IMR-90 (cell line): ENCODE measurements at regions not wholly inside any gene's neighbourhood (a gene's known extent, or its start where the extent isn't known, plus 50 kb on each side); places are given as distances from the start of the nearest gene placed in this dataset.

Experiments
- ATAC-seq: fragments of 200-7000 bp; cut with Tn5 transposase; 2 replicates; pipeline ENCODE4 v1.9.1; 2020; ENCODE audit warnings: low read depth, mild to moderate bottlenecking, moderate library complexity
- BruUV-seq: library from RNA; stranded (reverse); fragments of 400-500 nt; replicated peaks from 2 replicates; lab custom pipeline; 2021; lab: Mats Ljungman, UMichigan
- CTCF ChIA-PET: fragments of 300-600 bp; formaldehyde crosslinking; extraction: SDS; loops from one replicate; lab custom pipeline; 2021; ENCODE audit warnings: antibody characterized with exemption; lab: Yijun Ruan, JAX
- POLR2A ChIA-PET: fragments of 300-600 bp; sonication (Branson Sonifier 250); formaldehyde crosslinking; loops from one replicate; lab custom pipeline; 2022; ENCODE audit warnings: antibody characterized with exemption; ENCODE audit not compliant: unreplicated experiment; lab: Charles Lee
- DNase-seq: peaks from one replicate; pipeline ENCODE4 v3.0.0; 2013
- H2AFZ ChIP-seq: replicated peaks from 2 replicates; pipeline ENCODE3; 2013; ENCODE audit warnings: low read length, mild to moderate bottlenecking; ENCODE audit not compliant: poor library complexity
- H2AK5ac ChIP-seq: 2 replicates; pipeline ENCODE4 v1.6.1; 2013; ENCODE audit warnings: low read depth, low read length, inconsistent platforms
- H2AK9ac ChIP-seq: replicated peaks from 2 replicates; pipeline ENCODE3; 2013; ENCODE audit warnings: mild to moderate bottlenecking, low read depth, low read length, moderate library complexity; ENCODE audit not compliant: poor library complexity
- H2BK120ac ChIP-seq: 2 replicates; pipeline ENCODE4 v1.6.1; 2013; ENCODE audit warnings: low read depth, low read length, inconsistent platforms
- H2BK15ac ChIP-seq: 3 replicates; pipeline ENCODE4 v1.6.1; 2013; ENCODE audit warnings: low read depth, low read length, inconsistent platforms
- H2BK20ac ChIP-seq: 2 replicates; pipeline ENCODE4 v1.6.1; 2013; ENCODE audit warnings: low read depth, mild to moderate bottlenecking, inconsistent platforms, low read length, moderate library complexity
- H2BK5ac ChIP-seq: 2 replicates; pipeline ENCODE4 v1.6.1; 2013; ENCODE audit warnings: mild to moderate bottlenecking, low read depth, low read length, inconsistent platforms; ENCODE audit not compliant: poor library complexity, severe bottlenecking
- H3K14ac ChIP-seq: replicated peaks from 2 replicates; pipeline ENCODE4 v1.6.1; 2013; ENCODE audit warnings: low read depth, low read length, inconsistent platforms
- H3K18ac ChIP-seq: 2 replicates; pipeline ENCODE4 v1.6.1; 2013; ENCODE audit warnings: low read depth, low read length, control low read depth
- H3K23ac ChIP-seq: 2 replicates; pipeline ENCODE4 v1.6.1; 2013; ENCODE audit warnings: low read depth, low read length, inconsistent platforms
- H3K27ac ChIP-seq: 2 replicates; pipeline ENCODE4 v1.5.1; 2013; ENCODE audit warnings: mild to moderate bottlenecking, control low read depth, low read length; ENCODE audit not compliant: insufficient read depth
- H3K27me3 ChIP-seq: 2 replicates; pipeline ENCODE4 v1.6.1; 2013; ENCODE audit warnings: low read length; ENCODE audit not compliant: control insufficient read depth, insufficient read depth
- H3K36me3 ChIP-seq: 2 replicates; pipeline ENCODE4 v1.6.1; 2013; ENCODE audit warnings: low read length, mixed read lengths; ENCODE audit not compliant: control insufficient read depth, insufficient read depth
- H3K4ac ChIP-seq: 2 replicates; pipeline ENCODE4 v1.6.1; 2013; ENCODE audit warnings: low read depth, low read length, inconsistent platforms
- H3K4me1 ChIP-seq: 2 replicates; pipeline ENCODE4 v1.6.1; 2013; ENCODE audit warnings: low read length, mixed read lengths; ENCODE audit not compliant: control insufficient read depth, insufficient read depth
- H3K4me2 ChIP-seq: 2 replicates; pipeline ENCODE4 v1.6.1; 2013; ENCODE audit warnings: low read depth, mild to moderate bottlenecking, control low read depth, low read length, moderate library complexity
- H3K4me3 ChIP-seq: 2 replicates; pipeline ENCODE4 v1.5.1; 2013; ENCODE audit warnings: low read depth, mild to moderate bottlenecking, control low read depth, low read length, moderate library complexity; ENCODE audit not compliant: insufficient read depth
- H3K56ac ChIP-seq: 2 replicates; pipeline ENCODE4 v1.6.1; 2013; ENCODE audit warnings: low read length, inconsistent platforms; ENCODE audit not compliant: insufficient read depth; ENCODE audit errors: extremely low read depth
- H3K79me1 ChIP-seq, 2 experiments: 2 replicates each; pipeline ENCODE4 v1.6.1; 2013; ENCODE audit warnings: low read length in 2 of 2, inconsistent platforms in 1 of 2, low read depth in 1 of 2
- H3K9ac ChIP-seq: 2 replicates; pipeline ENCODE4 v1.6.1; 2013; ENCODE audit warnings: low read depth, low read length, control low read depth
- H3K9me1 ChIP-seq: 2 replicates; pipeline ENCODE4 v1.6.1; 2013; ENCODE audit warnings: low read length, inconsistent platforms; ENCODE audit not compliant: insufficient read depth
- H3K9me3 ChIP-seq: 2 replicates; pipeline ENCODE4 v1.6.1; 2013; ENCODE audit warnings: low read length; ENCODE audit not compliant: control insufficient read depth, insufficient read depth
- H4K20me1 ChIP-seq: 2 replicates; pipeline ENCODE4 v1.6.1; 2013; ENCODE audit warnings: low read length, inconsistent platforms; ENCODE audit not compliant: insufficient read depth
- H4K5ac ChIP-seq: 2 replicates; pipeline ENCODE4 v1.6.1; 2013; ENCODE audit warnings: mild to moderate bottlenecking, low read depth, low read length, control low read depth
- H4K8ac ChIP-seq, 2 experiments: 2 replicates each; pipeline ENCODE4 v1.6.1; 2013; ENCODE audit warnings: low read depth in 2 of 2, low read length in 2 of 2, control low read depth in 1 of 2, inconsistent platforms in 1 of 2
- H4K91ac ChIP-seq: 2 replicates; pipeline ENCODE4 v1.6.1; 2013; ENCODE audit warnings: low read depth, low read length, inconsistent platforms; ENCODE audit not compliant: insufficient read depth
- CEBPB ChIP-seq: IDR thresholded peaks from 2 replicates; pipeline ENCODE4 v1.6.1; 2012; ENCODE audit warnings: low read depth, low read length, improper control_type of control experiment
- NFE2L2 ChIP-seq: fragments of 150-350 bp; IDR thresholded peaks from 2 replicates; pipeline ENCODE4 v1.6.1; 2016; ENCODE audit warnings: low read depth, mild to moderate bottlenecking, low read length
- WGBS, 2 experiments: methylation state at CpG; one replicate each; pipeline versions ENCODE4 v1.1.5 to v1.1.7; 2013; ENCODE audit warnings: missing lambda C conversion rate in 2 of 2; ENCODE audit not compliant: insufficient read length in 1 of 2; ENCODE audit errors: extremely low coverage in 2 of 2; 5-methylcytosine and 5-hydroxymethylcytosine counted together
- dilution Hi-C: fragments of 300-500 bp; cut with HindIII; formaldehyde crosslinking; loops from one replicate; pipeline ENCODE4 v1.14.3; 2018; ENCODE audit warnings: low sequenced_read_pairs; ENCODE audit not compliant: unreplicated experiment
- in situ Hi-C: fragments of 300-500 bp; cut with MboI; formaldehyde crosslinking; loops from 3 replicates; pipeline ENCODE4 v1.14.3; 2019; ENCODE audit warnings: low sequenced_read_pairs, inconsistent platforms, mixed read lengths
- intact Hi-C: fragments of 100-400 bp; cut with micrococcal nuclease; formaldehyde crosslinking; loops from 2 replicates; pipeline ENCODE4 v1.10.0; 2022

GRCh38 chr18:77677536-77677935, 427.9 kb downstream of the GALR1 start:
- intact Hi-C loops, result no loop called here
- Histone ChIP-seq H2AK5ac (no peak overlapping the region), H3K14ac (no peak overlapping the region), H3K9ac (no peak overlapping the region), H3K18ac (no peak overlapping the region), H3K36me3 (no peaks in the 10 kb centered on the region), H3K27me3 (no peaks in the 10 kb centered on the region), H2BK20ac (no peak overlapping the region), H3K4me3 (no peak overlapping the region), H3K4me1 (no peaks in the 10 kb centered on the region), H3K4me2 (no peak overlapping the region), H4K8ac (no peak overlapping the region), H2BK15ac (no peak overlapping the region), H4K20me1 (no peaks in the 10 kb centered on the region), H2BK120ac (no peak overlapping the region), H3K9me3 (peaks cover 18% of the 10 kb centered on the region), H3K4ac (no peak overlapping the region), H3K9me1 (no peaks in the 10 kb centered on the region), H2AFZ (no peak overlapping the region), H2AK9ac (no peak overlapping the region), H3K56ac (no peak overlapping the region), H3K79me1 (no peaks in the 10 kb centered on the region), H3K27ac (no peak overlapping the region), H3K23ac (no peak overlapping the region), H2BK5ac (no peak overlapping the region), H4K91ac (no peak overlapping the region), H4K5ac (no peak overlapping the region)
- BruUV-seq, result no TSS peak
- ChIA-PET POLR2A (no interaction called here), CTCF (no interaction called here)
- ATAC-seq (no peak), DNase-seq (no peak)
- no peak for TF ChIP-seq CEBPB
- TF ChIP-seq NFE2L2, result no peak
- in situ Hi-C loops, result no loop called here
- WGBS, 2 experiments, result no CpG with 5 or more reads among the region's 6 CpGs
- dilution Hi-C loops, result no loop called here
